ENCODE measurements at regions not wholly inside any gene's neighbourhood (a gene's known extent, or its start where the extent isn't known, plus 50 kb on each side); places are given as distances from the start of the nearest gene placed in this dataset.

DNA sequence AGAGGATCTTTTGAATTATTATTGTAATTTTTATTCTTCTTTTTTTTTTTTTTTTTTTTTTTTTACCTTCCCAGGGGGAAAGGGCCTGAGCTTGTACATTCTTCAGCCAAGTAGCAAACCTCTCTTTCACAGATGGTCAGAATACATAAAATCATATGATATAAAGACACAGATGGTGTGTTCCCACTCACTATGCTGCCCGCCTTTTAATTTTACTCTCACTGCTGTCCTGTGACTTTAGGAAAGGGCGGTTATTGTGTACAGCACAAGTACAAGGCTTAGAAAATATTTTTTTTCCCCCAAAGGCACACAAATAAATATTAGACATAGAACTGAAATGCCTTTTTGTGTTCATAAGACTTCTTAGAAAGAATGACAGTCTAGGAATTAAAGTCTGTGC is 213.6 kb downstream of the RPS24 start:
- no peaks in the 10 kb centered on the region for H3K36me3 ChIP-seq
- WGBS, 2 donors: 98 to 100% methylated on average over 2 of the region's 2 CpGs
- no peak for TF ChIP-seq POLR2A (IDR thresholded peaks at IDR 0.05)
- H3K9me3 ChIP-seq: peaks cover 0 to 4% (median 2%) of the 10 kb centered on the region in 4 donors
- DNase-seq (no peak), ATAC-seq (ENCODE audit: low FRiP score in 2 of 2) (no peak)
- H3K27ac ChIP-seq: no peak overlapping the region
- H3K27me3 ChIP-seq: no peaks in the 10 kb centered on the region
- no peak overlapping the region for H3K4me3 ChIP-seq
- H3K4me1 ChIP-seq: peaks cover 0 to 4% (median 0%) of the 10 kb centered on the region in 4 donors

DNA sequence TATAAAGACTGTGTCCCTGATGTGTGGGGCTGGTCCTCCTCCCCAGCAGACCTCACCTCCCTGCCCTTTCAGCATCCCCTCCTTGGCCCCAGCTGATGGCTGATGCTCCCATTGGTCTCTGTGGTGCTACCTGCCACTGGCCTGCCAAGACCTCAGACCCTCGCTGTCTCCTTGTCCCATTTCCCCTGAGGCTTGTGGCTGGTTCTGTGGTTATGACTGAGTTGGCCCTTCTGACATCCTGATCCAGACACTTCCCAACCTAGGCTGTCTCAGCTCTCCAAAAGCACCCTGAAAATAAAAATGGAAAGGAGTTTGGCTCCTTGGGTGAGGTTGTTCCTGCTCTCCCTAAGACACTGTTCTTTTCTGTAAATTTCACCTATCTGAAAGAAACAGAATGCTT is 214.2 kb downstream of the RPS24 start:
- WGBS, 2 donors: 58 to 59% methylated on average over 1 of the region's 1 CpG

DNA sequence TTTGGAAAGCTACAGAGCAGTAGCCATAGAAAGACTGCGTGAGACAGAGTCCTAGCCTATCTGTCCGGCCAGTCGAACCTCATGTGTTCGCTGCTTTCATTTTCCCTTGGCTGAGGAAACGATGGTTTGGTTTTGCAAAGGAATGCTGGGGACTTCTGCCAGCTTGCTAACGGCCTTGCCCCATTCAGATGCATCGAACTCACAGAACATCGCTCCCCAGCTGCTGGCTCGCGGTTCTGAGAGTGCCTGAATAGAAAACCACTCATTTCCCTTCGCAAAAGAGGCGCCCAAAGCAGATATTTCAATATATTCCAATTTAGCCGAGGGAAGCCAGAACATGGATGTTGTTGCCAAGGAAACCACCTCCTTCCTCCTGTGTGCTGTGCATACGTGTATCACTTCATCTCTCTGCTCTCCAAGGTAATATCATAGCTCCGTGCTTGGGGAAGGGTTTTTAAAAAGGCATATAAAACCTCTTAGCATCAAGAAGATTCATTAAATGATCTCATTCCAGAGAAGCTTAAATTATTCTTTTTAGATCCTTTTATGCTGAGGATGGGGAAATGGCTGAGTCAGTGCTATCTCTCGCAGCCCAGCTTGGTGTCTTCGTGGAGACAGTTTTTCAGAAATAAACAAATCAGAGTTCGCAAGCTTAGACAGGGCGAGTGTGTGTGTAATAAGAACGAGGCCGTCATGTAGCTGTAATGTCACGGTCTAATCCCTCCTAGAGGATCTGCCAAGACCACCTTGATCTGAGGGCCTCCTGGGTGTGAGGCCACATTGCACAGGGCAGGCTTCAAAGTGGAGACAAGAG is 215.2 kb downstream of the RPS24 start:
- Histone ChIP-seq H3K4me3 (peak overlapping the region in 1 of 4 donors; percentile 8), H3K4me1 (peaks cover 0 to 4% (median 0%) of the 10 kb centered on the region in 4 donors), H3K27ac (peak overlapping the region in 1 of 4 donors; percentile 7), H3K27me3 (no peaks in the 10 kb centered on the region), H3K36me3 (no peaks in the 10 kb centered on the region), H3K9me3 (no peaks in the 10 kb centered on the region)
- peak in 1 of 2 donors; percentile 83 for ATAC-seq (ENCODE audit: low FRiP score in 2 of 2)
- WGBS, 2 donors: 47 to 48% methylated on average over 21 to 22 of the region's 22 CpGs
- TF ChIP-seq, protein P1, sequence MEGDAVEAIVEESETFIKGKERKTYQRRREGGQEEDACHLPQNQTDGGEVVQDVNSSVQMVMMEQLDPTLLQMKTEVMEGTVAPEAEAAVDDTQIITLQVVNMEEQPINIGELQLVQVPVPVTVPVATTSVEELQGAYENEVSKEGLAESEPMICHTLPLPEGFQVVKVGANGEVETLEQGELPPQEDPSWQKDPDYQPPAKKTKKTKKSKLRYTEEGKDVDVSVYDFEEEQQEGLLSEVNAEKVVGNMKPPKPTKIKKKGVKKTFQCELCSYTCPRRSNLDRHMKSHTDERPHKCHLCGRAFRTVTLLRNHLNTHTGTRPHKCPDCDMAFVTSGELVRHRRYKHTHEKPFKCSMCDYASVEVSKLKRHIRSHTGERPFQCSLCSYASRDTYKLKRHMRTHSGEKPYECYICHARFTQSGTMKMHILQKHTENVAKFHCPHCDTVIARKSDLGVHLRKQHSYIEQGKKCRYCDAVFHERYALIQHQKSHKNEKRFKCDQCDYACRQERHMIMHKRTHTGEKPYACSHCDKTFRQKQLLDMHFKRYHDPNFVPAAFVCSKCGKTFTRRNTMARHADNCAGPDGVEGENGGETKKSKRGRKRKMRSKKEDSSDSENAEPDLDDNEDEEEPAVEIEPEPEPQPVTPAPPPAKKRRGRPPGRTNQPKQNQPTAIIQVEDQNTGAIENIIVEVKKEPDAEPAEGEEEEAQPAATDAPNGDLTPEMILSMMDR (IDR thresholded peaks at IDR 0.05): no peak
- TF ChIP-seq POLR2AphosphoS5 (IDR thresholded peaks at IDR 0.05) (no peak), POLR2A (IDR thresholded peaks at IDR 0.05) (no peak), EP300 (IDR thresholded peaks at IDR 0.05) (no peak)
- no peak for DNase-seq

More for the DNA sequence above, 214.2 kb downstream of the RPS24 start:
- Histone ChIP-seq H3K27me3 (no peaks in the 10 kb centered on the region), H3K4me3 (no peak overlapping the region), H3K4me1 (peaks cover 0 to 4% (median 0%) of the 10 kb centered on the region in 4 donors), H3K9me3 (peaks cover 0 to 4% (median 2%) of the 10 kb centered on the region in 4 donors), H3K27ac (no peak overlapping the region), H3K36me3 (no peaks in the 10 kb centered on the region)
- DNase-seq (no peak), ATAC-seq (ENCODE audit: low FRiP score in 2 of 2) (no peak)
- TF ChIP-seq POLR2AphosphoS5 (IDR thresholded peaks at IDR 0.05): no peak
- TF ChIP-seq, protein P1 (IDR thresholded peaks at IDR 0.05): no peak

DNA sequence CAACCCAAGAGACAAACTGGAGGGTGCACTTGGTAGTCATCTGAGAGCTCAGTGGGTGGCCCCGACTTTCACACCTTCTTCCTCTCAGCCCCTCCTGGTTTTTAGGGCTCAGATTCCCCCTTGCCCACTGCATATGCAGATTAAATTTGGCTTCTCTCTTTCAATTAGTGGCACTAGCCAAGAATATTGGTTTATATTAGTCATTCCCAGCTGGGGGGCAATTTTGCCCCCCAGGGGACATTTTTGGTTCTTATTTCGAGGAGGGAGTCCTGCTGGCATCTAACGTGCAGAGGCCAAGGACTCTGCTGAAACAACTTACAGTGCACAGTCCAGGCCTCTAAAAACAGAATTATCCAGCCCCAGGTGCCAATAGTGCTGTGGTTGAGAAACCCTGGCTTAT is 216.0 kb downstream of the RPS24 start:
- 73 to 85% methylated on average over 3 of the region's 3 CpGs for WGBS, 2 donors
- Histone ChIP-seq H3K4me1 (peaks cover 0 to 4% (median 0%) of the 10 kb centered on the region in 4 donors), H3K9me3 (no peaks in the 10 kb centered on the region), H3K27ac (no peak overlapping the region), H3K4me3 (no peak overlapping the region), H3K36me3 (no peaks in the 10 kb centered on the region), H3K27me3 (no peaks in the 10 kb centered on the region)
- TF ChIP-seq EP300 (IDR thresholded peaks at IDR 0.05) (no peak), POLR2AphosphoS5 (IDR thresholded peaks at IDR 0.05) (no peak), POLR2A (IDR thresholded peaks at IDR 0.05) (no peak)
- TF ChIP-seq, protein P1 (IDR thresholded peaks at IDR 0.05): no peak
- ATAC-seq (ENCODE audit: low FRiP score in 2 of 2) (no peak), DNase-seq (no peak)

DNA sequence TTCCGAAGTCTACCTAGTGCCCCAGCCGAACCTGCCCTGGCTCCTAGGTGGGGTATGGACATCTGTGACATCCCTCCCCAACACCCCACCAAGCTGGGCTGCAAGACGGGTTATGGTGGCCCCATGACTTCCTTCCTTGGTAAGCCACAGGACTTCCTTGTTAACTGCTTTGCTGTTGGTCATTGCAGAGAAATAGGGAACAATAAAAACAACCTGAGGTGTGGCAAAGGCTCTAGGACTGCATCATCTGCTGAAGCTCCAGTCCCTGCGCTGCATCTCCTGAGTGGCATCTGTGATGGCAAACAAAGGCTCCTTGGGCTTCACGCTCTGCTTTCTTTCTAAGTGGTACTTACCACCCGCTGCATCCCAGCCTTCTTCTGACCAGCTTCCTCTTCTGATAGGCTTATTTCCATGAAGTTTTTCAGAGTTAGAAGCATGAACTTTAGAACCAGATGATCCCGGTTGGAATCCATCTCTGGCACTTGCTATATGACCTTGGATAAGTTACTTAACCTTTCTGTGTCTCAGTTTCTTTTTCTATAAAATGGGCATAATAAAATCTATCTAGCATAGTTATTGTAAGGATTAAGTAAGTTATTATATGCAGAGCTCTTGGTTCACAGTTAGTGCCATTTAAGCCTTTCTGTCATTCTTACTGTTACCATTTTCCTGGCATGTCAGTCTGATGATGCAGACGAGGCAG is 216.8 kb downstream of the RPS24 start:
- ATAC-seq (ENCODE audit: low FRiP score in 2 of 2): peak; percentile 47 to 58
- Histone ChIP-seq H3K27me3 (no peaks in the 10 kb centered on the region), H3K36me3 (no peaks in the 10 kb centered on the region), H3K9me3 (no peaks in the 10 kb centered on the region), H3K27ac (peak overlapping the region in 2 of 4 donors; percentile 15 to 32), H3K4me3 (no peak overlapping the region), H3K4me1 (peaks cover 2 to 5% (median 4%) of the 10 kb centered on the region in 4 donors)
- peak in 1 of 2 donors; percentile 51 for DNase-seq
- WGBS, 2 donors: 65 to 66% methylated on average over 8 of the region's 8 CpGs
- TF ChIP-seq, protein P1 (IDR thresholded peaks at IDR 0.05): no peak
- TF ChIP-seq EP300 (IDR thresholded peaks at IDR 0.05) (no peak), POLR2A (IDR thresholded peaks at IDR 0.05) (no peak), POLR2AphosphoS5 (IDR thresholded peaks at IDR 0.05) (no peak)
